Mucosa of descending colon (tissue), 3 donors: ENCODE measurements at regions not wholly inside any gene's neighbourhood (a gene's known extent, or its start where the extent isn't known, plus 50 kb on each side); places are given as distances from the start of the nearest gene placed in this dataset.
A peak's percentile ranks its signal among the peaks of the same experiment; 100 is the strongest.
"Not testable (repeated sequence)": the region's sequence is repeated elsewhere in the genome, so short reads cannot be mapped to it uniquely, and the experiment has no call there.

ENCODE experiments used
- ATAC-seq: fragments of 200-7000 bp; cut with Tn5 transposase; one replicate; pipeline ENCODE4 v1.9.1; 2020; ENCODE audit warnings: mild to moderate bottlenecking, moderate library complexity
- DNase-seq, 3 donors: peaks; one replicate each; pipeline ENCODE4 v3.0.0-alpha.2; 2020
- H3K36me3 ChIP-seq: fragments of 200-600 bp; one replicate; pipeline ENCODE4 v1.8.0; 2021; ENCODE audit warnings: low read depth, mild to moderate bottlenecking
- H3K4me1 ChIP-seq: fragments of 200-600 bp; one replicate; pipeline ENCODE4 v1.8.0; 2021; ENCODE audit warnings: low read depth, mild to moderate bottlenecking
- H3K4me3 ChIP-seq: fragments of 200-600 bp; one replicate; pipeline ENCODE4 v1.8.0; 2021; ENCODE audit warnings: mild to moderate bottlenecking
- H3K9me3 ChIP-seq: fragments of 200-600 bp; one replicate; pipeline ENCODE4 v1.8.0; 2021; ENCODE audit warnings: mild to moderate bottlenecking
- CTCF ChIP-seq: fragments of 200-600 bp; IDR thresholded peaks from one replicate; pipeline ENCODE4 v1.8.0; 2022; ENCODE audit warnings: antibody characterized with exemption, mild to moderate bottlenecking
- intact Hi-C, 2 donors: fragments of 100-400 bp; cut with DNase I in 1 of 2; cut with micrococcal nuclease in 1 of 2; formaldehyde crosslinking; loops; one replicate each; pipeline versions ENCODE4 v1.11.0 to v1.11.1; 2022; cut with DNase I, micrococcal nuclease
- donor health status: DM: no; HTN: no; CAD: no; lungs with moderate emphysema.
- donor health status: DM: no; HTN: no; CAD: no.
- donor health status: DM: no; HTN: yes; CAD: no.

GRCh38 chr4:184907810-184908209 lies 82.0 kb upstream of the ACSL1 start:
- Histone ChIP-seq H3K9me3 (peaks cover 14% of the 10 kb centered on the region), H3K36me3 (no peaks in the 10 kb centered on the region), H3K4me1 (no peaks in the 10 kb centered on the region), H3K4me3 (no peak overlapping the region)
- ATAC-seq (no peak), DNase-seq (no peak)
- TF ChIP-seq CTCF, result no peak
- intact Hi-C loops, result no loop called here

GRCh38 chr4:184911310-184911709 lies 85.5 kb upstream of the ACSL1 start:
- ATAC-seq, result no peak
- no peaks in the 10 kb centered on the region for H3K36me3 ChIP-seq
- H3K4me3 ChIP-seq, result no peak overlapping the region
- intact Hi-C loops, result no loop called here
- no peak for TF ChIP-seq CTCF
- peak in 1 of 3 donors; percentile 28 for DNase-seq
- H3K4me1 ChIP-seq, result no peaks in the 10 kb centered on the region
- H3K9me3 ChIP-seq, result peaks cover 21% of the 10 kb centered on the region

GRCh38 chr4:184913356-184914143 lies 87.8 kb upstream of the ACSL1 start:
- H3K36me3 ChIP-seq, result no peaks in the 10 kb centered on the region
- ATAC-seq (peak; percentile 66), DNase-seq (no peak)
- intact Hi-C loops, result no loop called here
- no peak overlapping the region for H3K4me3 ChIP-seq
- H3K9me3 ChIP-seq, result peaks cover 21% of the 10 kb centered on the region
- no peaks in the 10 kb centered on the region for H3K4me1 ChIP-seq
- TF ChIP-seq CTCF, result no peak

GRCh38 chr4:184918799-184919198 lies 93.0 kb upstream of the ACSL1 start:
- H3K36me3 ChIP-seq, H3K4me1 ChIP-seq, intact Hi-C loops, ATAC-seq, H3K9me3 ChIP-seq, H3K4me3 ChIP-seq, DNase-seq: not testable (repeated sequence)

GRCh38 chr4:184921456-184921855 lies 95.7 kb upstream of the ACSL1 start:
- no peak overlapping the region for H3K4me3 ChIP-seq
- ATAC-seq, result no peak
- H3K9me3 ChIP-seq, result no peaks in the 10 kb centered on the region
- no peaks in the 10 kb centered on the region for H3K36me3 ChIP-seq
- DNase-seq, result no peak
- intact Hi-C loops, result no loop called here
- TF ChIP-seq CTCF, result no peak
- H3K4me1 ChIP-seq, result no peaks in the 10 kb centered on the region

GRCh38 chr4:184922301-184922700 lies 96.0 kb upstream of the HELT start:
- no peak for ATAC-seq
- Histone ChIP-seq H3K9me3 (no peaks in the 10 kb centered on the region), H3K4me1 (no peaks in the 10 kb centered on the region), H3K36me3 (no peaks in the 10 kb centered on the region), H3K4me3 (no peak overlapping the region)
- intact Hi-C loops, result no loop called here
- no peak for TF ChIP-seq CTCF
- DNase-seq, result no peak
